ENCODE measurements at regions not wholly inside any gene's neighbourhood (a gene's known extent, or its start where the extent isn't known, plus 50 kb on each side); places are given as distances from the start of the nearest gene placed in this dataset.

- TF ChIP-seq CTCF (optimal IDR thresholded peaks at IDR 0.05 in 1 of 3, IDR thresholded peaks at IDR 0.05 in 1 of 3, conservative IDR thresholded peaks at IDR 0.05 in 1 of 3; ENCODE audit: extremely low read depth in 1 of 3, insufficient read depth in 2 of 3, low read length in 3 of 3): no peak
- no peak for TF ChIP-seq EZH2 (IDR thresholded peaks at IDR 0.05; ENCODE audit: low read length)
Measured at GRCh38 chr12:84605983-84606382, 306.6 kb downstream of the SLC6A15 start.

Data from keratinocyte (primary cell).